ENCODE measurements at regions not wholly inside any gene's neighbourhood (a gene's known extent, or its start where the extent isn't known, plus 50 kb on each side); places are given as distances from the start of the nearest gene placed in this dataset.

DNA sequence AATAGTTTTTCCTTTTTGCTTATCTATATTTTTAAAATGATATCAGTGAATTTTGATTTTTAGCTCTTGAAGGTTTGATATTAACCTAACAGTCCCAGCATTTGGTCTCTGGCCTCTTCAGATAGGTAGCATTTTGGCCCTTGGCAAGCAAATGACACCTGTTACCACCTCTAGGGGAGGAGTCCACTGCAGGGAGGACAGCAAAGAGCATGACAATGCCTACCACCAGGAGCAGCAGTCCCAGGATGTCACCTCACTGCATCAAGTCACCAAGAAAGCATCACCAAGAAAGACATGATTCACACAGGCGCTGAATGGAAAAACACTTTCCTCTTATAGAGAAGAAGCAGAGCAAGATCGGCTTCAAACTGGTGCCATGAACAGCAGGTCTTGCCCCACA is 224.3 kb downstream of the UBE3D start:
- DNase-seq (ENCODE audit: extremely low read depth, low read depth) = no peak
- TF ChIP-seq, protein P1, sequence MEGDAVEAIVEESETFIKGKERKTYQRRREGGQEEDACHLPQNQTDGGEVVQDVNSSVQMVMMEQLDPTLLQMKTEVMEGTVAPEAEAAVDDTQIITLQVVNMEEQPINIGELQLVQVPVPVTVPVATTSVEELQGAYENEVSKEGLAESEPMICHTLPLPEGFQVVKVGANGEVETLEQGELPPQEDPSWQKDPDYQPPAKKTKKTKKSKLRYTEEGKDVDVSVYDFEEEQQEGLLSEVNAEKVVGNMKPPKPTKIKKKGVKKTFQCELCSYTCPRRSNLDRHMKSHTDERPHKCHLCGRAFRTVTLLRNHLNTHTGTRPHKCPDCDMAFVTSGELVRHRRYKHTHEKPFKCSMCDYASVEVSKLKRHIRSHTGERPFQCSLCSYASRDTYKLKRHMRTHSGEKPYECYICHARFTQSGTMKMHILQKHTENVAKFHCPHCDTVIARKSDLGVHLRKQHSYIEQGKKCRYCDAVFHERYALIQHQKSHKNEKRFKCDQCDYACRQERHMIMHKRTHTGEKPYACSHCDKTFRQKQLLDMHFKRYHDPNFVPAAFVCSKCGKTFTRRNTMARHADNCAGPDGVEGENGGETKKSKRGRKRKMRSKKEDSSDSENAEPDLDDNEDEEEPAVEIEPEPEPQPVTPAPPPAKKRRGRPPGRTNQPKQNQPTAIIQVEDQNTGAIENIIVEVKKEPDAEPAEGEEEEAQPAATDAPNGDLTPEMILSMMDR (IDR thresholded peaks at IDR 0.05; ENCODE audit: low read depth, low read length) = no peak
